ENCODE measurements at regions not wholly inside any gene's neighbourhood (a gene's known extent, or its start where the extent isn't known, plus 50 kb on each side); places are given as distances from the start of the nearest gene placed in this dataset.

DNA sequence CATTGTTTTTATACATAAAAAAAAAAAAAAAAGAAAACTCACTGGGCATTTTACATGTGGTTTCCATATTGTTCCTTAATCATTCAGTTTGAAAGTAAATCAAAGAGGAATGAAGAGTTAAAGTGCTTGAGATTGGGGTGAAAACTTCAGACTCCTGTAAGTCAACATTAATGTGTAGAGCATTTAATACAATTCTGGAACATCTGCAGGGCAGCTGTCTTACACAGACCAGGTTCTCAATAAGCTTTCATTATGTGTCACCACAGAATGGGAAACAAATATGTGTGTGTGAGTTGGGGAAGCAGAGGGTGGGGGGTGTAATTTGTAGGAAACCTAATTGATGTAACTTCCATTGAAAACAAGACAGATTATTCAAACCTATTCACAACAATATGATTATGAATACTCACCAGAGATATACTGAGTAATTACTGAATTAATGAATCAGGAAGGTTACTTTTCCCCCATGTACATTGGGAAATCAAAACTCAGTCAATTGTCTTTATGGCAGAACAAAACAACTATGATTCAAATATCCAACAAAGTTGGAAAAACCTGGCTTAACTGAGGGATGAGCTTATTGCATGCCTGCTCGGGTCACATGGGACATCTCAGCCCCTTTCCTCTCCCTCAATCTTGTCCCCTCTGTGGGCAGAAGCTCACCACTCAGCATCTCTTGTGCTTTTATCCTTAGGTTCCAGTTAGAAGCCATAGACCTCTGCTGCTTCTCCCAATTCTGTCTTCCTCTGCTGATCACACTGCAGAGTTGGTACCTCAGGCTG lies 281.2 kb upstream of the THBS1 start:
- DNase-seq (ENCODE audit: low spot score), result no peak

DNA sequence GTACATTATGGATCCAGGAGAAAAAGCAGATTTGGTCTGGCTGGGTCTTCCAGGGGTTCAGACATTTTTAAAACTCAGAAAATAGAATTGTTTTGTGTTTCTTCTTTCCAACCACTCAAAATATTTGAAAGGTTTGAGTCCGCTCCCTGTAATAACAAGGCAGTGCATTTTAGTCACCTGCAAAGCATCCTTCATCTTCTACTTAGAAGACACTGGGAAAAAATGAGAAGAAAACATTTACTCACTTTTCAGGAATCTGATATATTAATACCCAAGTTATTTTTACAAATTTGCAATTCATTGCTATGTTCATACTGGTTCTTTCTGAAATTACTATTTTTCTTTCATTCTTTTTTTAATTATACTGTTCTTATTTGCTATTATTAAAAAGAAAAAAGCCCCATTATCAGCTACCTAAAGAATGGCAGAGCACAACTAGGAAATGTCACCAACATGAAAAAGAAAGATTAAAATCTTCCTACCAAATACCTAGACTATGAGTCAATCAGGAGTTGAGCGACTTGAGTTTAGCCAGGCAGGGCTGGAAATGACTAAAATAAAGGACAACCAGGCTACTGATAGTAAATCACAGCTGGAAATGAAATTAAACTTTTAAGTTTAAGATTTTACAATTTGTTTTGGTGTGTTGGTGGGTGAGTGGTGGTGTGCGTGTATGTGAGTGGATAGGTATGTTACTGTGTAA lies 280.3 kb upstream of the THBS1 start:
- DNase-seq (ENCODE audit: low spot score), result peak; percentile 55

DNA sequence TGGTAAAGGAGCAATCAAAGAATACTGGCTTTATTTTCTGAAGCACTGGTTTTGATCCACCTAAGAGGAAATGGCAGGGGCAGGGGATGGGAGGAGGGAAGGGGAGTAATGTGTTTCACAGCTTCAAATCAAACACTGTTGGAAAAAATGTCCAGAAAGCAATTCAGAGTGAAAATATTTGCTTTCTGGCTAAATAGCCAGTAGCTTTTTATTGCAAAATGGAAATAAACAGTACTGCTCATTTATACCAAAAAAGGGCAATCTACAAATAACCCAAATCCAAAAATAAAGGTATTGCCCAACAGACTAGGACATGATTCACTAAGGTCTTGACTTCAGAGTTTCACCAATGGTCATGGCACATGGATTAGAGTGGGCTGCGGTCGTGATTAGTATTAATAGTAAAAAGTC lies 279.3 kb upstream of the THBS1 start:
- no peak for DNase-seq (ENCODE audit: low spot score)

DNA sequence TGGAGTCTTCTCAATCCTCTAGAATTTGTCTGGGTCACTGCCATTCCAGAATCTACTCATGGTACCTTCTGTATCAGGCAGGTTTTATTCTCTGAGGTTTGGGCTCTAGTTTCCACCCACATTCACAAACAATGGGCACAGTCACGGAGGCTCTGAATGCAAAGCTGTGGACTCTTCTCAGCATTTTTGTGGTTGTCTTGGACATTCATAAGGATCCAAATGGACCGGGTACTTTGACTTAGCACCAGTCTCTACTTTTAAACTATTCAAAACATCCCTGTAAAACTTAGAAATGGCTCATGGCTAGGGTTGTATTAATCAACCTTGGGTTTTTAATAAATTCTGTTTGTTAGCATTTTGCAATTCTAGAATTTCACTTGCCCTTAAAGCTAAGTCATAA lies 277.9 kb upstream of the THBS1 start:
- DNase-seq (ENCODE audit: low spot score), result no peak

DNA sequence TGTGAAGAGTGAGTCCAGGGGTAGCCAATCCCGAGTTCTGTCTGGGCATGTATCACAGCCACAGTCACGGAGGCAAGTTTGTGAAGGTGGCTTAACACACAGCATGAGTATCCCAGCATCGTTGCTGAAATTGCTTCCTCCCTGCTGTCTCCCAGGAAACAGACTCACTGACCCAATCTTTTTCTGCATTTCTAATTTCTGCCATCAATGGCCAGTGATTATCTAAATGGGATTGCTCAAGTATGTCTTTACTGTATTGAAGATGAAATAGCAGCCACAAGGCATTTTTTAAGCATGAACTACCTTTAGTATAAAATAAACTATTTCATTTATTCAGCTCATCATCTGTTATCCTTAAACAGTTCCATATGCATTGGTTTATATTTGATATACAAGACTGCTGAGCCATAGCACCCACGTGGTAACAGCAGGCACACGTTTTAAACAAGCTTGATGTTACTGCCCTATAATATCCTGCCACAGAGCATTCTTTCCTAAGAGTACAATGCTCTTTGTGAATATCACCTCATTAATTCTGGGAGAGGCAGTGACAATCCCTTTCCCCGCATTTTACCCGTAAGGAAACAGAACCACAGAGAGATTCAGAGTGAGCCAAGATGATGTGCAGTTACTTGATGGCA lies 276.6 kb upstream of the THBS1 start:
- no peak for DNase-seq (ENCODE audit: low spot score)

DNA sequence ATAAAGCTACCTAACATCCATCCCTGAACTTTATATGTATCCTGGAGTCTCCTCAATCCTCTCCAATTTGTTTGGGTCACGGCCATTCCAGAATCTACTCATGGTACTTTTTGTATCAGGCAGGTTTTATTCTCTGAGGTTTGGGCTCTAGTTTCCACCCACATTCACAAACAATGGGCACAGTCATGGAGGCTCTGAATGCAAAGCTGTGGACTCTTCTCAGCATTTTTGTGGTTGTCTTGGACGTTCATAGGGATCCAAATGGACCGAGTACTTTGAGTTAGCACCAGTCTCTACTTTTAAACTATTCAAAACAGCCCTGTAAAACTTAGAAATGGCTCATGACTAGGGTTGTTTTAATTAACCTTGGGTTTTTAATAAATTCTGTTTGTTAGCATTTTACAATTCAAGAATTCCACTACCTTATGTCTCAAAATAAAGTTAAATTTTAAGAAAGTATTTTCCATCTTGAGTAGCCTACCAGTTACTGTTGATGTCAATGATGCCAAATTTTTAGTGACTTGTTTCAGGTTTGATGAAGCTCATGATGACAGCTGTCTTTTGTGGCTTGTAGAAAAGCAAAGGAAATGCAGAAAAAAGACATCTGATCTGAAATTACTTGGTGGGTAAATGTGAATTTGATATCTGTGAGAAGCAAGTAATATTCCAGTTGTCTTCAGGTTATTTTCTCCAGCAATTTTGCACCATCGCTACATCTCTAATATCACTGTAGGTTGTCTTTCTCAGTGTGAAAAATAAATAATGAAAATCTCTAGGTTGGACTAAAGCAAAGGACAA lies 275.7 kb upstream of the THBS1 start:
- DNase-seq (ENCODE audit: low spot score), result no peak

DNA sequence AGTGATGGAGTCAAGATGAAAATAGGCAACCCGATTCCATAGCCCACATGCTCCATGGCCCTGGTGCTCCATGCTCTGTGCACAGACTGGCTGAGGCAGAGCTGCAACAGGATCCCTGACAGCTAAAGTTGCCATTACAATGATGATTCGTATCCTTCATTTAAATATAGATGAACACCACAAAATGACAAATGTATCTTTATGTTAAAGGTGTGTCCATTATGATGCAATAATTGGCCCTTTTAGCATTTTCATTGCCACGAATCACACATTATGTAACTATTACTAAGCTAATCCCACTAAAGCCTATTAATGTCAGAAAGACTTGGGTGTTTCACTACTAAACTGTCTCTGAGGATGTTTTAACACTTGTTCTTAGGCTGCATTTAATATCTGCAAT lies 270.2 kb upstream of the THBS1 start:
- DNase-seq (ENCODE audit: low spot score), result no peak

DNA sequence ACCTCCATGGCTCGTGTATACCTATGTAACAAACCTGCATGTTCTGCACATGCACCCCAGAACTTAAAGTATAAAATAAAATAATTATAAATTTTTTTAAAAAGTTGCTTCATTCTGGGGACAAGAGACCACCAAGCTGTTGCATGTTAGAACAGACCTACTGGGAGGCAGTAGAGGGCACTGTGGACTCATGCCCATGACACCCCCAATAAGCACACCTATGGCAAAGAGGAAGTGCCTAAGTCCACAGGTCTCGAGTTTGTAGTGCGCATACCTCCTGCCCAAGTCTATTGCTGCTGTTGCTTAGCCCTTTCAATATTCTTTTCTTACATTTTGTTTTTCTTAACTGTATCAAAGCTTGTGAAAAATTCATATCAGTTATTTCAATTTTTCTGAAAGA lies 267.9 kb upstream of the THBS1 start:
- DNase-seq (ENCODE audit: low spot score), result peak; percentile 70

DNA sequence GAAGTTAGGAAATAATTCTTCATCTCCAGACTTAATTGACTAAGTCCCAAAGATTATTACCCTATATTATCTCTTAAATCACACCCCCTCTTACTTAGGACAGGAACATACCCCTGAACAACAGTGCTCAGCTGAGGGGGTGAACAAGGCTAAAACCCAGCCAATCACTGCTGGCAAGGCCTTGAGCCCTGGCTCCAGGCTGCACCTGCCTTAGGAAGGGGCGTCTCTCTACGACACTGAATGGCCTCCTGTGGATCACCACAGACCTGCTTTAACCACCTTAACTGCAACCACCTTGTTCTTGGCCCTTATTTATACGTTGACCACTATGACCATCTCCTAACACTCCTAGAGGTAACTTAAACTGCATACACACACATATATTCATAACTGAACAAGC lies 267.4 kb upstream of the THBS1 start:
- no peak for DNase-seq (ENCODE audit: low spot score)

DNA sequence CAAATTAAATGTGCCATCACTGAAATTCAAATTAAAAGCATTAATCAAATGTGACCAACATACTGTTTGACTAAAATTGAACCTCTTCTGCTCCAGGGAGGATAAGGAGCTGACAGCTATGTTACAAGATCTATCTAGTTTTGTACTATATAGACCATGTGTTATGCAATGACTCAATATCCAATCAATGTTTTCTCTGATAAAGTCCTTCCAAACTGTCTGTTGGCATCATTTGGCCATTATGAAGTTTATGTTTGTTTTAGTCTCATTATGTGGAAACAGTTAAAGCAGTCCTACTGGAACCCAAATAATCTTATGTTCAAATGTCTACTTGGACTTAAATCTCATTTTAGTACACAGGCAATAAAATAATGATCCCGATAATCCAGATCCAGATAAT lies 267.0 kb upstream of the THBS1 start:
- DNase-seq (ENCODE audit: low spot score), result no peak

DNA sequence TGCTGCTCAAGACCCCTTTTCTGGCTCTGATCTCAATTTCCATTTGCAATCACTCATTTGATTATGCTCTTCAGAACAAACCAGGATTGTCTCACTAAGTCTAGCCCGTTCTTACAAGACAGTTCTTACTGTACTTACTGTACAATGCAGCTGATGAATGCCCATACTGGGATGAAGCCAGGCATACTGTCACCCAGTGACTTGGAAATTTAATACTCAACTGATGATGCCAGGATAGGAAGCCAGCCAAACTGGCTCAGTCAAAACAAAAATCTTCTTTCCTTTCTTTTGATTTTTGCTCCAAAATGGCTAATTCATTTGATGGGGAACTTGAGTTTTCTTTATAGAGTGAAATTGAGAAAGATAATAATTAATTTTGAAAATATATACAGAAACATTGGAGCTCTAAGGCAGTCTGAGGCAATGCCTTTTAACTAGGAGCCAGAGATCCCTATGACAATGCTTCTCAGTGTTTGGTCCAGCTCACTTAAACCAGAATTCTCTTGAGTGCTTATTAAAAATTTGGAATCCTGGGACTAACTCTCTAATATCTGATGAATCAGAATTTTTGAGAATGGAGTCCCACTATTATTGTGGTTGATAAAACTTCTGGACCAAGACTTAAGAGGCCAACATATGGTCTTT lies 265.6 kb upstream of the THBS1 start:
- no peak for DNase-seq (ENCODE audit: low spot score)

DNA sequence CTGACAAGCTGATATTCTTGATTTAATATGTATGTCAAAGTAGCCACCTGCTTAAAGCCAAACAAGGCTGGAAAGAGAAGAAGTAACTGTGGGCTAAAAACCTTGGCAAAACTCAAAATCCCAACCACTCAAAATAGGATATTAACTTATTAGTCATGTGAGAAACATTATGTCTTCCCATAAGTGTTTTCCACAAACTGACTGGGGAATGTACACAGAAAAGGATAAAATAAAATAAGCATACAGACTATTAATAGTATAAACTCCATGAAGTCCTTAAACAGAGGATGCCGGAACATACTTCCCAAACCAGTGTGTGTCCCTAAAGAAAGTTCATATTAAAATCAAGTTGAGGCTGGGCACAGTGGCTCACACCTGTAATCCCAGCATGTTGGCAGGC lies 263.7 kb upstream of the THBS1 start:
- DNase-seq (ENCODE audit: low spot score), result no peak

DNA sequence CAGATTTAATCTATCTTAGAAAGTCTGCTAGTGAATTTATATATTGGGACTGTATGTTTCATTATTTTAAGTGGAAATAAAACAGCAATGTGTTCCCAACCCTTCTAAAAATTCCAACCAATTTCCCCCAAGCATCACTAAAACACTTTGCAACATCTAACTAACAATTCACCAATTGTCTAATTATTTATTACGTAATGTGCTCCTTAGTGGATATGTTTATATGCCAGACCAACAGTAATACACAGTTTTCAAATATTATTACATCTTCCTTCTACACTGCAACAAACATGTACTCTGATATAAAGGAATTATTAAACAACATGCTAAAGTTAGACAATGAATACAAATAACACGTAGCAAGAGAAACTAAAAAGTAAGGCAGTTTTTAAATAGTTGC lies 262.6 kb upstream of the THBS1 start:
- DNase-seq (ENCODE audit: low spot score), result no peak

DNA sequence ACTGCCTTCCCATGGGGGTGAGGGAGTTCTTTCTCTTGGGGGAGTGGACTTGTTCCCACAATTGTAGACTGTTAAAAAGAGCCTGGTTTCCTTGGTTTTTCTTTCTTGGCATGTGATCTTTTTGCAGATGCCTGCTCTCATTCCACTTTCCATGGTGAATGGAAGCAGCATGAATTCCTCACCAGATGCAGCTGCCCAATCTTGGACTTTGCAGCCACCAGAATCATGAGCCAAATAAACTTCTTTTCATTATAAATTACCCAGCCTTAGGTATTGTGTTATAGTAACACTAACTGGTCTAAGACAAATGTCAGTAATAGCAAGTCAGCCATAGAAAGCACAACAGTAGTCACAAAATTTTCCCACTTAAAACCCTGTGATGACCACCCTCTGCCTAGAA lies 260.5 kb upstream of the THBS1 start:
- no peak for DNase-seq (ENCODE audit: low spot score)

DNA sequence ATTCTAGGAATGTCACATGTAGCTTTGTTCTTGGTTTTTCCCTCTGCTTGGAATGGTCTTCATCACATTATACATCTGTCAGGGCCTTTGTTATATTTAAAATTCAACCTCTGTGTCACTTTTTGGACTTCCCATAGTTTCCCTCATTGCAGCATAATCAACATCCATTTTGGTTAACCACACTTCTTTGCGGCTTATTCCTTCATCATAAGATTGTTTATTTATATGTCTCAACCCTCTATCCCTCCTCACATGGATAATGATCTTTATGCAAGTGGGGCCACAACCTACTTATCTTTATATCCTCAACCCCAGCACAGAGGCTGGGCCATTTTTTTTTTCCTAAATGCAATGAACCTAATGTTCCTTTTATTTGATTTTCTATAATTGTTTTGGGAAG lies 260.0 kb upstream of the THBS1 start:
- DNase-seq (ENCODE audit: low spot score), result no peak

DNA sequence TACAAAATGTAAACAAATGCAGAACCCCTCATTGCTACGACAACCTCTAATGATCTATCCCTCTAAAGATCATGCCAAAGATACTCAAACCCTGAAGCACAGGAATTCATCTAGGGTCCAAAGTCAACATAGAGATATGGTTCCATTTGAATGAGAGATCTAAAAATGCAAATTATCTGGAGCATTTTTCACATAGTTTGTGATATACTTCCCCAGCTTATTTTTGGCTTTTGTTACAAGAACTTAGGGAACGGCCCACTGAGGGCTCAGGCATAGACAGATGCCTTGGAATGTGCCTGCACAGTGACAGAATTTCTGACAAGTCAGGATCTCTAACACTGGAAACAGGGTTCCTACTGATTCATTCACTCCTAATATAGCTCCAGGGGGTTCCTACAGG lies 258.9 kb upstream of the THBS1 start:
- no peak for DNase-seq (ENCODE audit: low spot score)

DNA sequence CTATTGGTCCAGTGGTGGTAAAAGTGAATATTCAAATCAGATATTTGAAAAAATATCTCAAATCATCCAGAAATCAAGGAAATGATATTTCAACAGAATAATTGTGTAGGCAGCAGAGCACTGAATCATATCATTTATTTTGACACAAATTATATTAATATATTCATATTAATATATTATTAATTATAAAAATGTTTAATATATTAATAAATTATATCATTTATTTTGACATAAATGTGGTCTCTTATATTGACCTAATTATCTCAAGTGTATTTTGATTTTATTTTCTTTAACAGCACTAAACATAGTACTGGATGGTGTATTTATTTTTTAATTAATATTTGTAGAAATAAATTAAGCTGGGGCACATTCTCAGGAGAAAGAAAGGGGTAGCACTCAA lies 257.7 kb upstream of the THBS1 start:
- DNase-seq (ENCODE audit: low spot score), result no peak

DNA sequence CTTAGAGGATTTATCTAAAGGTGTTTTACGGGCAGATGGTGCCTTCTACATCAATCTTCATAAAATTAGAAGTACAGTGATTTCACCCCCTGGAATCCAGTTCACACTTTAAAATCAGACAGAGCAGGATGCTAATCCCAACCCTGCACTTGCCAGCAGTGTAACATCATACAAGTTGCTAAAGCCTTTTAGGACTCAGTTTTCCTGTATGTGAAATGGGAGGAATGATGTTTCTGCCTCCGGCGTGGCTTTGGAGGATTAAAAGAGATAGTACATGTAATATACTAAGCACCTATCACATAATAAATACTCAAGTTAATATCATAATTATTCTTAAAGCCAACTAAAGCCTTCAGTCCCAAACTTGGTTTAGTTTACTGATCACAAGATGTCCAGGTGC lies 257.2 kb upstream of the THBS1 start:
- DNase-seq (ENCODE audit: low spot score), result no peak

DNA sequence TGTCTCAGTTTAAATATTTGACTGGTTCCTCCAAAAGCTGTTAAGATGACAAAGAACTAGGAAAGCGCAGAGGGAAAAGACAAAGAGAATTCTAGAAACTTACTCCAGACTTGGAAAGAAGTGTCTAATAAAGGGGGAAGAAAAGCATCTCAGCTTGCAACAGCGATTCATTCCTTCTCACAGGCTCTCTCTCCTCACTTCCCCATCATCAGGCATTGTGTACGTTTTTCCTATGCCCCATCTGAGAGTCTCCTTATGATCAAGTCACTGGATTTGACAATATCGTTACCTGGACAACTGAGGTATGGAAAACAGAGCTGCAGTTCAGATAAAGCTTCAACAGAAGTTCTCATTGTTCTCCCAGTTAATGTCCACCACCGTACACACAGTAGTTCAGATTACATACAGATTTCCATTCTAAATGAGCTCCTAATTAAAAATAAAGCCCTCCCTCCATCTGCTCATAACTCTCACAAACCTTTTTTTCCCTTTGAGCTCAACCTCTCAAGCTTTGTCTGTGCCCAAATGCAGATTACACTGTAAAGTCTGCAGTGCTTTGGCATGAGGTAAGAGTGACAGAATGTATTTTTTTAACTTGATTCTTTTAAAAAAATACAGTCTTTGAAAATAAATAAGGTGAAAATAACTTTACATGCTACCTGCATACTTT lies 254.4 kb upstream of the THBS1 start:
- DNase-seq (ENCODE audit: low spot score), result peak; percentile 11

DNA sequence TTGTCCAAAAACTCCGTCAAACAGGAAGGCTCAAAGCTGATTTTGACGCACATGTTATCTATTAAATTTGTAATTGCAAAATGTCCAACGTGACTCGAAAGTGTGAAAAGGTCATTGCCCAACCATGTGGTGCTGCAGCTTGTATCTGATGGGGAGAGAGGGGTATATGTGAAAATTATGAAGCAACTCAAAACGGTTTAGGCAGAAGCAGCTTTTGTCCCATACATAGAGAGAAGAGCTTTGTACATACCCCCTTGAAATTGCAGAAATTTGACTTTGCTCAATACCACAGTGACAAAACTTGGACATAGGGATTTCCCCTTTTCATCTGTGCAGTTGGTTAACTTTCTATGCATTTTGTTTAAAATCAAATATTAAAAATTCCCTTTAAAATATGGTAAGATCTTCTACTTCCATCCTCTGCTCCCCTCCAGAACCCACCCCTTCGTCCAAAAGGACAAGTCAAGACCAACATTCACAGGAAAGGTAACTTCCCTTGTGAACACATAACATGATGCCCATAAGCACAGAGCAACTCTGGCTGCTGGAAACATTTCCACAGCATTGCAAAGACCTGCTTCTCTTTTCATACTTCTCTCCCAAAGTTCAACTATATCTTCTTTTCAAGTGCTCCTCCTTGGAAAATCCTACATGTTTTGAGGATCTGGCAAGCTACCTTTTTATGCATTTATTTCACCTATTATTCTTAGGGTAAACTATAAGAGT lies 253.7 kb upstream of the THBS1 start:
- DNase-seq (ENCODE audit: low spot score), result no peak

Measured in HT-29 (cell line).